ENCODE measurements at regions not wholly inside any gene's neighbourhood (a gene's known extent, or its start where the extent isn't known, plus 50 kb on each side); places are given as distances from the start of the nearest gene placed in this dataset.

DNA sequence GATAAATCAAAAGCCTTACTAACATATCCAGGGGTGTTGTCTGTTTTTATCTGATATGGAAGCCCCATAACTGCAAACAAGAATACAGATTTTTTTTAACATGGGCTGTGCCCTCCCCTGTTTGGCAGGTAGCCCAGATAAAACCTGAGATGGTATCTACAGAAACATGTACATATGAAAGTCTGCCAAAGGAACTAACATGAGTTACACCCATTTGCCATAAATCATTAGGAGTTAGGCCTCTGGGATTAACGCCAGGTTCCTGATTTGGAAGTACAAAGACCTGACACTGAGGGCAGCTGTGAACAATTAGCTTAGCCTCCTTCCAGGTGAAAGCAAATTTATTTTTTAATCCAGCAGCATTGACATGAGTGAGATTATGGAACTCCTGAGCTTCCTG, 264.3 kb downstream of the TECRL start:
- no peak for TF ChIP-seq EZH2 (IDR thresholded peaks at IDR 0.05; ENCODE audit: low read length)
- TF ChIP-seq, protein P1, sequence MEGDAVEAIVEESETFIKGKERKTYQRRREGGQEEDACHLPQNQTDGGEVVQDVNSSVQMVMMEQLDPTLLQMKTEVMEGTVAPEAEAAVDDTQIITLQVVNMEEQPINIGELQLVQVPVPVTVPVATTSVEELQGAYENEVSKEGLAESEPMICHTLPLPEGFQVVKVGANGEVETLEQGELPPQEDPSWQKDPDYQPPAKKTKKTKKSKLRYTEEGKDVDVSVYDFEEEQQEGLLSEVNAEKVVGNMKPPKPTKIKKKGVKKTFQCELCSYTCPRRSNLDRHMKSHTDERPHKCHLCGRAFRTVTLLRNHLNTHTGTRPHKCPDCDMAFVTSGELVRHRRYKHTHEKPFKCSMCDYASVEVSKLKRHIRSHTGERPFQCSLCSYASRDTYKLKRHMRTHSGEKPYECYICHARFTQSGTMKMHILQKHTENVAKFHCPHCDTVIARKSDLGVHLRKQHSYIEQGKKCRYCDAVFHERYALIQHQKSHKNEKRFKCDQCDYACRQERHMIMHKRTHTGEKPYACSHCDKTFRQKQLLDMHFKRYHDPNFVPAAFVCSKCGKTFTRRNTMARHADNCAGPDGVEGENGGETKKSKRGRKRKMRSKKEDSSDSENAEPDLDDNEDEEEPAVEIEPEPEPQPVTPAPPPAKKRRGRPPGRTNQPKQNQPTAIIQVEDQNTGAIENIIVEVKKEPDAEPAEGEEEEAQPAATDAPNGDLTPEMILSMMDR (optimal IDR thresholded peaks at IDR 0.05 in 1 of 3, IDR thresholded peaks at IDR 0.05 in 1 of 3, conservative IDR thresholded peaks at IDR 0.05 in 1 of 3; ENCODE audit: extremely low read depth in 1 of 3, insufficient read depth in 2 of 3, low read length in 3 of 3), result no peak

Data from keratinocyte (primary cell).